AG10803 (cell line): ENCODE measurements at regions not wholly inside any gene's neighbourhood (a gene's known extent, or its start where the extent isn't known, plus 50 kb on each side); places are given as distances from the start of the nearest gene placed in this dataset.

Experiments
- DNase-seq: peaks from one replicate; pipeline ENCODE4 v3.0.0; 2010; ENCODE audit warnings: low read depth
- H3K4me3 ChIP-seq: 2 replicates; pipeline ENCODE4 v1.5.1; 2011; ENCODE audit warnings: mild to moderate bottlenecking, low read length, control low read depth
- TF ChIP-seq, protein P1 (sequence below): conservative IDR thresholded peaks from 2 replicates; pipeline ENCODE4 v1.5.1; 2011; ENCODE audit warnings: mild to moderate bottlenecking, low read length, control low read depth, inconsistent platforms

DNA sequence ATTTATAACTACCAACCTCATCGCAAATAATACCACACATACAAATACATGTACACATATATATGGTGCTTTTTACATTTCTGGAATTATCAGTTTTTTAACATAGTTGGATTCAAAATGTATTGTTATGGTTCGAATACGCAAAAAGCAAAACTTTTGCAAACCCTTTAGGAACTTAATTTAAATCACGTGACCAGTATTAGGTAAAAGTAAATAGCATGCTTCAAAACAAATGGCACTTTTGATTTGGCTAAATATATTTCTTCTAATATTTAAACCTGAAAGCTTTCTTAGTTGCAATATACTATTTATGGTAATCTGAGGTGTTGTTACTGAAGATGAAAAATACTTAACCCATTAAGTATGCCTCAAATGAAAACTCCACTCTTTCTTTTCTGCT lies 341.4 kb downstream of the C4orf33 start:
- TF ChIP-seq, protein P1, sequence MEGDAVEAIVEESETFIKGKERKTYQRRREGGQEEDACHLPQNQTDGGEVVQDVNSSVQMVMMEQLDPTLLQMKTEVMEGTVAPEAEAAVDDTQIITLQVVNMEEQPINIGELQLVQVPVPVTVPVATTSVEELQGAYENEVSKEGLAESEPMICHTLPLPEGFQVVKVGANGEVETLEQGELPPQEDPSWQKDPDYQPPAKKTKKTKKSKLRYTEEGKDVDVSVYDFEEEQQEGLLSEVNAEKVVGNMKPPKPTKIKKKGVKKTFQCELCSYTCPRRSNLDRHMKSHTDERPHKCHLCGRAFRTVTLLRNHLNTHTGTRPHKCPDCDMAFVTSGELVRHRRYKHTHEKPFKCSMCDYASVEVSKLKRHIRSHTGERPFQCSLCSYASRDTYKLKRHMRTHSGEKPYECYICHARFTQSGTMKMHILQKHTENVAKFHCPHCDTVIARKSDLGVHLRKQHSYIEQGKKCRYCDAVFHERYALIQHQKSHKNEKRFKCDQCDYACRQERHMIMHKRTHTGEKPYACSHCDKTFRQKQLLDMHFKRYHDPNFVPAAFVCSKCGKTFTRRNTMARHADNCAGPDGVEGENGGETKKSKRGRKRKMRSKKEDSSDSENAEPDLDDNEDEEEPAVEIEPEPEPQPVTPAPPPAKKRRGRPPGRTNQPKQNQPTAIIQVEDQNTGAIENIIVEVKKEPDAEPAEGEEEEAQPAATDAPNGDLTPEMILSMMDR, result no peak
- no peak overlapping the region for H3K4me3 ChIP-seq
- DNase-seq, result no peak

- TF ChIP-seq, protein P1, result no peak
- no peak overlapping the region for H3K4me3 ChIP-seq
- no peak for DNase-seq
These were observed 342.6 kb downstream of the C4orf33 start for GRCh38 chr4:129438456-129438981.

GRCh38 chr4:129446074-129446473 lies 350.1 kb downstream of the C4orf33 start:
- TF ChIP-seq, protein P1, result no peak
- no peak for DNase-seq
- no peak overlapping the region for H3K4me3 ChIP-seq

GRCh38 chr4:129453524-129454200 lies 357.7 kb downstream of the C4orf33 start:
- no peak overlapping the region for H3K4me3 ChIP-seq
- DNase-seq, result no peak
- TF ChIP-seq, protein P1, result no peak

DNA sequence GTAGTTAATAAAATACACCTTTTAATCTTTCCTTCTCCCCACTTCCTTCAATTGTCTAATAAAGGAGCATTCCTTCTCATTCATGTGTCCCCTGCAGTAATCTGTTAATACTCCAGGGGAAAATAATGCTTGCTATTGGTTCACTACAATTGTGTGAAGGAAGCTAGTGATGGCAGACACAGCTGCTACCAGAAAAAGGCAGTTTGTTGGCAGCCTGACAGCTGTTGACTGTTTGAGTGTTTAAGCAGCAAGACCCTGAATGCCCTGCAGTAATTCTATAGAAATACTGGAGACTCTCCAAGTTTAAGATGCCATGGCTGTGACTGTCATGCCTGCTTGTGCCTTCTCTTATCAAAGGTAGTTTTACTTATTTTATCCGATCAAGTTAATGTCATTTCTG lies 359.5 kb downstream of the C4orf33 start:
- TF ChIP-seq, protein P1, result no peak
- H3K4me3 ChIP-seq, result no peak overlapping the region
- no peak for DNase-seq

DNA sequence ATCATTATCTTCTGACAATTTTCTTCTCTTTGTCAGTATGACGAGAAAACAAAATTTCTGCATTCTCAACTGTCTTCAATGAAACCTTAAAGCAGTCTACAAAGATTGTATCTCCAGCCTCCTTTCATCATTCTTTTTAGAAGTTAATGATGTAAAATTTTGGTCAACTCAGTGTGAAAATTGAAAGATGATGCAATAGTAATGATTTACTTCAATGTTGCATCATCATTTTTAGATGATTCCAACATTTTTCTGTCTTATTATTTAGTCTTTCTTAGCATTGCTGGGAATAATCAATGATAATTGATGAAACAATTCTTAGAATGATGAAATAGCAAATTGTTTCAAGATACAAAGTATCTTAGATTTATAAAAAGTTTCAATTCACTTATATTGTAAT lies 372.7 kb downstream of the C4orf33 start:
- TF ChIP-seq, protein P1, result no peak
- H3K4me3 ChIP-seq, result no peak overlapping the region
- no peak for DNase-seq

- no peak overlapping the region for H3K4me3 ChIP-seq
- DNase-seq, result no peak
- TF ChIP-seq, protein P1, result no peak
These were observed 378.7 kb downstream of the C4orf33 start for GRCh38 chr4:129474698-129475097.
